Fibroblast of the aortic adventitia (primary cell): ENCODE measurements at regions not wholly inside any gene's neighbourhood (a gene's known extent, or its start where the extent isn't known, plus 50 kb on each side); places are given as distances from the start of the nearest gene placed in this dataset.
A peak's percentile ranks its signal among the peaks of the same experiment; 100 is the strongest.

ENCODE experiments used
- DNase-seq: peaks from one replicate; pipeline ENCODE4 v3.0.0-alpha.2; 2010; ENCODE audit warnings: low read depth
- H3K4me3 ChIP-seq: 2 replicates; pipeline ENCODE4 v1.5.1; 2011; ENCODE audit warnings: low read depth, mild to moderate bottlenecking, control low read depth, low read length, moderate library complexity
- CTCF ChIP-seq: IDR thresholded peaks from 2 replicates; pipeline ENCODE4 v1.5.1; 2011; ENCODE audit warnings: mild to moderate bottlenecking, low read length, control low read depth, inconsistent platforms; ENCODE audit not compliant: insufficient read depth

GRCh38 chr18:56204052-56204451, 434.3 kb downstream of the TXNL1 start:
- no peak for DNase-seq
- TF ChIP-seq CTCF: no peak
- no peak overlapping the region for H3K4me3 ChIP-seq

GRCh38 chr18:56202678-56203077, 435.7 kb downstream of the TXNL1 start:
- H3K4me3 ChIP-seq: no peak overlapping the region
- TF ChIP-seq CTCF: no peak
- peak; percentile 53 for DNase-seq

GRCh38 chr18:56200381-56200911, 437.9 kb downstream of the TXNL1 start:
- H3K4me3 ChIP-seq: no peak overlapping the region
- DNase-seq: peak; percentile 59
- TF ChIP-seq CTCF: no peak

- no peak for DNase-seq
- no peak for TF ChIP-seq CTCF
- no peak overlapping the region for H3K4me3 ChIP-seq
Measured at GRCh38 chr18:56199580-56200330, 438.6 kb downstream of the TXNL1 start.

GRCh38 chr18:56197241-56197859, 441.0 kb downstream of the TXNL1 start:
- no peak for DNase-seq

GRCh38 chr18:56196495-56197225, 441.7 kb downstream of the TXNL1 start:
- no peak overlapping the region for H3K4me3 ChIP-seq
- no peak for TF ChIP-seq CTCF
- peak; percentile 49 for DNase-seq

More at GRCh38 chr18:56197241-56197859, 441.0 kb downstream of the TXNL1 start:
- no peak for TF ChIP-seq CTCF
- H3K4me3 ChIP-seq: no peak overlapping the region
